ENCODE measurements at regions not wholly inside any gene's neighbourhood (a gene's known extent, or its start where the extent isn't known, plus 50 kb on each side); places are given as distances from the start of the nearest gene placed in this dataset.
"Not testable (repeated sequence)": the region's sequence is repeated elsewhere in the genome, so short reads cannot be mapped to it uniquely, and the experiment has no call there.

GRCh38 chr4:9659678-9660077, 121.8 kb upstream of the DRD5 start:
- peak in 1 of 2 experiments; percentile 0 for DNase-seq (ENCODE audit: low read depth in 1 of 2, low spot score in 1 of 2)
- H3K4me2 ChIP-seq, H3K4me1 ChIP-seq, H3K4me3 ChIP-seq, CTCF ChIA-PET, H3K9me3 ChIP-seq, POLR2A ChIA-PET, H3K27ac ChIP-seq, FAIRE-seq, ATAC-seq: not testable (repeated sequence)
- peak; percentile 19; the same call in 1 of the 3 replicates for TF ChIP-seq CTCF (IDR thresholded peaks at IDR 0.05)
- TF ChIP-seq RAD21 (conservative IDR thresholded peaks at IDR 0.05 in 1 of 2, IDR thresholded peaks at IDR 0.05 in 1 of 2), result peak; percentile 21 to 30; a peak in 2 of 5 replicates
- WGBS (ENCODE audit: missing lambda C conversion rate), result 1% methylated on average over 4 of the region's 14 CpGs

- H3K9me3 ChIP-seq; ATAC-seq; POLR2A ChIA-PET; H3K27ac ChIP-seq; DNase-seq (ENCODE audit: low read depth in 1 of 2, low spot score in 1 of 2); CTCF ChIA-PET; H3K4me1 ChIP-seq; H3K4me2 ChIP-seq; FAIRE-seq; H3K4me3 ChIP-seq: not testable (repeated sequence)
- WGBS (ENCODE audit: missing lambda C conversion rate), result 26% methylated on average over 4 of the region's 4 CpGs
Measured at GRCh38 chr4:9660955-9661354, 120.5 kb upstream of the DRD5 start.

DNA sequence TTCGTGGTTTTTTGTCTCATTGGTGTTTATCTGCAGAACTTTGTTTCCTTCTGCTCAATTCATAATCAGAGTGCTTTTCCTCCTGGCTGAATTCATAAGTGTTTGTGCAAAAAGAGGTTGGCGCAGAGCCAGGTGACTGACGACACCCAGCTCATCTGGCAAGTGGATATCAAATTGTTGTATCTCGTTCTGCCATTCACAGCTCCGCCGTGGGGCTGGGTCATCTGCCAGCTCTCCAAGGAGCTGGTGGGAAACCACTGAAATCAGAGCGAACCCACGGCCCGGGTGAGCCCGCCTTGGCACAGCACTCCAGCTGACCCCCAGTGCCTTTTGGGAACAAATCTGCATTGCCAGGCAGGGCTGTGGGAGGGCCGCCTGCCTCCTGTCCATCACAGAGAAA, 110.7 kb upstream of the DRD5 start:
- H3K9me3 ChIP-seq; DNase-seq (ENCODE audit: low read depth in 1 of 2, low spot score in 1 of 2); ATAC-seq; FAIRE-seq; H3K4me2 ChIP-seq; POLR2A ChIA-PET; CTCF ChIA-PET; H3K27ac ChIP-seq; H3K4me3 ChIP-seq; H3K4me1 ChIP-seq: not testable (repeated sequence)
- WGBS (ENCODE audit: missing lambda C conversion rate), result 5% methylated on average over 6 of the region's 11 CpGs

GRCh38 chr4:9677357-9677756, 104.1 kb upstream of the DRD5 start:
- FAIRE-seq; H3K4me3 ChIP-seq; CTCF ChIA-PET; POLR2A ChIA-PET; H3K27ac ChIP-seq; H3K4me1 ChIP-seq; ATAC-seq; H3K4me2 ChIP-seq; DNase-seq (ENCODE audit: low read depth in 1 of 2, low spot score in 1 of 2); H3K9me3 ChIP-seq: not testable (repeated sequence)
- 21% methylated on average over 7 of the region's 10 CpGs for WGBS (ENCODE audit: missing lambda C conversion rate)
- peak; percentile 73 for TF ChIP-seq MAFK (IDR thresholded peaks at IDR 0.05; ENCODE audit: partially characterized antibody)

DNA sequence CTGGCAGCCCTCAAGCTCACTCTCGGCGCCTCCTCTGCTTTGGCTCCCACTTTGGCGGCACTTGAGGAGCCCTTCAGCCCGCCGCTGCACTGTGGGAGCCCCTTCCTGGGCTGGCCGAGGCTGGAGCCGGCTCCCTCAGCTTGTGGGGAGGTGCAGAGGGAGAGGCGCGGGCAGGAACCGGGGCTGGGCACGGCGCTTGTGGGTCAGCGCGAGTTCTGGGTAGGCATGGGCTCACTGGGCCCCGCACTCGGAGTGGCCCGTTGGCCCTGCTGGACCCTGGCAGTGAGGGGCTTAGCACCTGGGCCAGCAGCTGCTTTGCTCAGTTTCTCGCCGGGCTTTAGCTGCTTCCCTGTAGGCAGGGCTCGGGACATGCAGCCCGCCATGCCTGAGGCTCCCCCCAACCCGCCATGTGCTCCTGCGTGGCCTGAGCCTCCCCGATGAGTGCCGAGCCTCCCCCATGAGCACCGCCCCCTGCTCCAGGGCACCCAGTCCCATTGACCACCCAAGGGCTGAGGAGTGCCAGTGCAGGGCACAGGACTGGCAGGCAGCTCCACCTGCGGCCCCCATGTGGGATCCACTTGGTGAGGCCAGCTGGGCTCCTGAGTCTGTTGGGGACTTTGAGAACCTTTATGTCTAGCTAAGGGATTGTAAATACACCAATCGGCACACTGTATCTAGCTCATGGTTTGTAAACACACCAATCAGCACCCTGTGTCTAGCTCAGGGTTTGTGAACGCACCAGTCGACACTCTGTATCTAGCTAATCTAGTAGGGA, 101.5 kb upstream of the DRD5 start:
- Histone ChIP-seq H3K4me1 (no peaks in the 10 kb centered on the region), H3K4me3 (no peak overlapping the region), H3K27ac (no peak overlapping the region), H3K9me3 (no peaks in the 10 kb centered on the region), H3K4me2 (no peak overlapping the region)
- ChIA-PET CTCF (no interaction called here), POLR2A (no interaction called here)
- no peak for ATAC-seq
- no peak for DNase-seq (ENCODE audit: low read depth in 1 of 2, low spot score in 1 of 2)
- 70% methylated on average over 6 of the region's 30 CpGs for WGBS (ENCODE audit: missing lambda C conversion rate)
- TF ChIP-seq CBX2 (IDR thresholded peaks at IDR 0.05; ENCODE audit: borderline replicate concordance, low read depth), result no peak
- no peak for TF ChIP-seq FOXS1 (CRISPR knock-in tag; IDR thresholded peaks at IDR 0.05)
- TF ChIP-seq ZNF302 (CRISPR knock-in tag; IDR thresholded peaks at IDR 0.05), result no peak
- no peak for FAIRE-seq

DNA sequence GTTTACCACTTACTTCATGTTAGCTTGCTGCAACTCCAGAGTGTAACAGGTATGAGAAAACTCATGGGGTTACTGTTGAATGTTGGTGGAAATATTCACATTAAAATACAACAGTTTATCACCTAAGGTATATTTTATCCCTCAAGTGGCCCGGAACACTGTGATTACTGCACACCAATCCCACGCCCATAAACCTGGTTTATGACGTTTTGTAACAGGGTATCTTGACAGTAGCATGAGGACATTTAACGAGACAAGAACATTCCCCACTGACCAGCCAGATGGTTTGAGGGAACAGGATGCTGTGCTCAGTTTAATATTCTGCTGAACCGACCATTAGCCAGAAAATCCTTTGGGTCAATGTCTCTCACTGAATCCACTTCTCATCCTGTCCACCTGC, 98.3 kb upstream of the DRD5 start:
- H3K4me2 ChIP-seq; DNase-seq (ENCODE audit: low read depth in 1 of 2, low spot score in 1 of 2); FAIRE-seq; CTCF ChIA-PET; H3K27ac ChIP-seq; H3K4me3 ChIP-seq; H3K4me1 ChIP-seq; ATAC-seq; POLR2A ChIA-PET; H3K9me3 ChIP-seq: not testable (repeated sequence)
- 29% methylated on average over 5 of the region's 5 CpGs for WGBS (ENCODE audit: missing lambda C conversion rate)

GRCh38 chr4:9685016-9685415, 96.4 kb upstream of the DRD5 start:
- H3K4me2 ChIP-seq; CTCF ChIA-PET; H3K9me3 ChIP-seq; H3K4me1 ChIP-seq; FAIRE-seq; ATAC-seq; H3K27ac ChIP-seq; POLR2A ChIA-PET; H3K4me3 ChIP-seq; DNase-seq (ENCODE audit: low read depth in 1 of 2, low spot score in 1 of 2): not testable (repeated sequence)
- 10% methylated on average over 5 of the region's 5 CpGs for WGBS (ENCODE audit: missing lambda C conversion rate)

All from A549 (cell line).